PC-3 (cell line): ENCODE measurements at regions not wholly inside any gene's neighbourhood (a gene's known extent, or its start where the extent isn't known, plus 50 kb on each side); places are given as distances from the start of the nearest gene placed in this dataset.

Experiments
- ATAC-seq: fragments of 200-7000 bp; cut with Tn5 transposase; 2 replicates; pipeline ENCODE4 v1.9.1; 2020; ENCODE audit warnings: mild to moderate bottlenecking, moderate library complexity
- BruUV-seq: library from RNA; stranded (reverse); fragments of 400-500 nt; replicated peaks from 2 replicates; lab custom pipeline; 2021; lab: Mats Ljungman, UMichigan
- CTCF ChIA-PET: fragments of 300-600 bp; sonication (Branson Sonifier 250); formaldehyde crosslinking; loops from one replicate; lab custom pipeline; 2022; ENCODE audit warnings: antibody characterized with exemption; lab: Charles Lee
- POLR2A ChIA-PET: fragments of 300-600 bp; sonication (Branson Sonifier 250); formaldehyde crosslinking; loops from one replicate; lab custom pipeline; 2022; ENCODE audit warnings: antibody characterized with exemption; ENCODE audit not compliant: unreplicated experiment; lab: Charles Lee
- DNase-seq: peaks from one replicate; pipeline ENCODE4 v3.0.0-alpha.2; 2015
- H2AFZ ChIP-seq: fragments of 300-600 bp; sonication (generic); 2 replicates; pipeline ENCODE4 v1.6.0; 2016; ENCODE audit warnings: antibody characterized with exemption, low read length
- H3F3A ChIP-seq: fragments of 300-600 bp; sonication (generic); one replicate; pipeline ENCODE4 v1.6.0; 2017; ENCODE audit warnings: antibody characterized with exemption, low read length, control low read depth, mild to moderate bottlenecking; ENCODE audit not compliant: unreplicated experiment
- H3K27ac ChIP-seq: fragments of 300-600 bp; sonication (generic); 2 replicates; pipeline ENCODE4 v1.5.1; 2016; ENCODE audit warnings: mild to moderate bottlenecking, low read length
- H3K27me3 ChIP-seq: fragments of 300-600 bp; sonication (generic); 2 replicates; pipeline ENCODE4 v1.6.1; 2016; ENCODE audit warnings: low read length, mixed read lengths
- H3K36me3 ChIP-seq: fragments of 300-600 bp; sonication (generic); 2 replicates; pipeline ENCODE4 v1.6.1; 2016; ENCODE audit warnings: low read depth, mixed run types, low read length, mixed read lengths
- H3K4me1 ChIP-seq: fragments of 300-600 bp; sonication (generic); 2 replicates; pipeline ENCODE4 v1.5.1; 2016; ENCODE audit warnings: low read length; ENCODE audit not compliant: insufficient read depth
- H3K4me2 ChIP-seq: fragments of 300-600 bp; sonication (generic); 2 replicates; pipeline ENCODE4 v1.6.0; 2016; ENCODE audit warnings: low read length
- H3K4me3 ChIP-seq: fragments of 300-600 bp; sonication (generic); 2 replicates; pipeline ENCODE4 v1.5.1; 2016; ENCODE audit warnings: mild to moderate bottlenecking, low read length, mixed read lengths
- H3K79me2 ChIP-seq: fragments of 300-600 bp; sonication (generic); 2 replicates; pipeline ENCODE4 v1.6.1; 2017; ENCODE audit warnings: low read length, mixed read lengths
- H3K9ac ChIP-seq: fragments of 300-600 bp; sonication (generic); 2 replicates; pipeline ENCODE4 v1.6.0; 2016; ENCODE audit warnings: mild to moderate bottlenecking, low read length
- H3K9me2 ChIP-seq: fragments of 300-600 bp; sonication (generic); replicated peaks from 2 replicates; pipeline ENCODE4 v1.6.1; 2016; ENCODE audit warnings: mixed run types, low read length, mixed read lengths
- H3K9me3 ChIP-seq: fragments of 300-600 bp; sonication (generic); 2 replicates; pipeline ENCODE4 v1.6.1; 2016; ENCODE audit warnings: low read length, mixed read lengths
- H4K20me1 ChIP-seq: fragments of 300-600 bp; sonication (generic); 2 replicates; pipeline ENCODE4 v1.6.1; 2016; ENCODE audit warnings: low read length, mixed read lengths
- CTCF ChIP-seq: fragments of 300-600 bp; sonication (generic); conservative IDR thresholded peaks from 2 replicates; pipeline ENCODE4 v1.5.1; 2017; ENCODE audit warnings: antibody characterized with exemption, low read depth, mild to moderate bottlenecking, low read length
- EZH2 ChIP-seq: fragments of 300-600 bp; sonication (generic); IDR thresholded peaks from one replicate; pipeline ENCODE4 v1.6.1; 2017; ENCODE audit warnings: antibody characterized with exemption, mild to moderate bottlenecking, low read length; ENCODE audit not compliant: unreplicated experiment
- EZH2phosphoT487 ChIP-seq: fragments of 300-600 bp; sonication (generic); IDR thresholded peaks from 2 replicates; pipeline ENCODE4 v1.6.1; 2018; ENCODE audit warnings: mild to moderate bottlenecking, antibody characterized with exemption, low read length, borderline replicate concordance
- intact Hi-C: fragments of 100-400 bp; cut with micrococcal nuclease; formaldehyde crosslinking; loops from 2 replicates; pipeline ENCODE4 v1.9.0; 2023

DNA sequence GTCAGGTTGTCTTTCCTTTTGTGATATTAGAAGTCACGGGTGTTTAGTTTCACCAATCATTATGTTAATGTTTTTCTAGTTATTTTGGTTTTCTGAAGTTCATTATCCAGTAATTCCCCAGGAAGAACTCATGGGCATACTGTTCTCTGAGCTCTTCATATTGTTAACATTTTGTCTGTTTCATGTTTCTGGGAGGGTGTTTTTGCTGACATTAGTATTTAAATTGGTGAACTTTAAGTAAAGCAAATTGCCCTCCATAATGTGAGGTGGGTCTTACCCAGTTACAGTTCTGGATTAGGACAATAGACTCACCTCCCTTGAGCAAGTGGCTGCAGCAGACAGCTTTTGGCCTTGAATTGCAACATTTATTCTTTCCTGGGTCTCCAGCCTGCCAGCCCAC is 163.4 kb downstream of the GPAT3 start:
- H3K4me2 ChIP-seq = no peak overlapping the region
- H3K4me3 ChIP-seq = no peak overlapping the region
- no TSS peak for BruUV-seq
- intact Hi-C loops = no loop called here
- CTCF ChIA-PET = no interaction called here
- POLR2A ChIA-PET = no interaction called here
- no peak for ATAC-seq
- no peaks in the 10 kb centered on the region for H3F3A ChIP-seq
- TF ChIP-seq CTCF = no peak
- TF ChIP-seq EZH2 = no peak
- no peak for TF ChIP-seq EZH2phosphoT487
- no peak overlapping the region for H3K27ac ChIP-seq
- DNase-seq = no peak
- no peaks in the 10 kb centered on the region for H3K9me2 ChIP-seq
- no peak overlapping the region for H2AFZ ChIP-seq
- H3K36me3 ChIP-seq = no peaks in the 10 kb centered on the region
- no peaks in the 10 kb centered on the region for H3K79me2 ChIP-seq
- no peaks in the 10 kb centered on the region for H3K4me1 ChIP-seq
- H3K9ac ChIP-seq = no peak overlapping the region
- no peaks in the 10 kb centered on the region for H3K27me3 ChIP-seq
- peaks cover 8% of the 10 kb centered on the region; the same call in 1 of the 2 replicates for H3K9me3 ChIP-seq
- H4K20me1 ChIP-seq = no peaks in the 10 kb centered on the region

DNA sequence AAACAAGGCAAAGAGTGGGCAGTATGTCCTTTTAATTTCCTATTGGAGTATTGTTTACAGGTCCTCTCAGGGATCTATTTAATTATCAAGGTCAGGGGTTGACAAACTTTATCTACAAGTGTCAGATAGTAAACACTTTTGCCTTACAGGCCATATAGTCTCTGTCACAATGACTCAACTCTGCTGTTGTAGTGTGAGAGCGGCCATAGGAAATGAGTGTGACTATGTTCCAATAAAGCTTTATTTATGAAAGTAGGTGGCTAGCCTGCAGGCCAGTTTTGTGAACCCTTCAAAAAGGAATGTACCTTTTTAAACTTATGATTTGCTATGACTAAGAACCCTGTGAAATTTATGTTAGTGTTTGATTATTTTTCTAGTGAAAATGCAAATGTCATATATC is 156.1 kb downstream of the GPAT3 start:
- DNase-seq = peak; percentile 77
- no peaks in the 10 kb centered on the region for H4K20me1 ChIP-seq
- ChIA-PET POLR2A (no interaction called here), CTCF (no interaction called here)
- BruUV-seq = no TSS peak
- no peaks in the 10 kb centered on the region for H3K79me2 ChIP-seq
- H3K9ac ChIP-seq = no peak overlapping the region
- ATAC-seq = peak; percentile 99
- no peak overlapping the region for H2AFZ ChIP-seq
- no peaks in the 10 kb centered on the region for H3K9me3 ChIP-seq
- H3K4me1 ChIP-seq = peaks cover 18% of the 10 kb centered on the region
- intact Hi-C loops = no loop called here
- peak overlapping the region; percentile 63 for H3K27ac ChIP-seq
- TF ChIP-seq EZH2phosphoT487 (no peak), EZH2 (no peak), CTCF (no peak)
- no peaks in the 10 kb centered on the region for H3K9me2 ChIP-seq
- H3K36me3 ChIP-seq = no peaks in the 10 kb centered on the region
- H3K4me3 ChIP-seq = no peak overlapping the region
- peak overlapping the region; percentile 35 for H3K4me2 ChIP-seq
- H3K27me3 ChIP-seq = no peaks in the 10 kb centered on the region
- H3F3A ChIP-seq = no peaks in the 10 kb centered on the region

DNA sequence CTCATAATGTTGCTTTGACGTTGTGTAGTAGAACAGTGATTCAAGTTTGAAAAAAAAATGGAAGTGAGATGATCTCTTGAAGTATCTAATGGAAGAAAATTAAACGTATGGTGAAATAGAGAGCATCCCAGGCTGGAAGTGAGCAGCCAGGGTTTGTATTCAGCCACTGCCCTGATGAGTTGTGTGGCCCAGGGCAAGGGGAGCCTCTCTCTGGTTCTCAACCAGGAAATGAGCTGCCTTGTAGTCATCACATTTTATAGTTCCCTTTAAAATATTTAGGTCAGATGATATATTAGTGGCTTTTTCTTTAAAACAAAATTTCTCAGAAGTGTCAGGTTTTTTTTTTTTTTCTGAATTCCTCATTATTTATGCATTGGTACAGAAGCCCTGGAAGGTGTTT is 150.3 kb downstream of the GPAT3 start:
- H3K27ac ChIP-seq = peak overlapping the region; percentile 79
- 0 out of 2 replicates have a peak overlapping the region, but pooled peaks have one; percentile 17 for H3K9ac ChIP-seq
- no TSS peak for BruUV-seq
- no peaks in the 10 kb centered on the region for H3K9me2 ChIP-seq
- H3K4me3 ChIP-seq = peak overlapping the region; percentile 18; the same call in 1 of the 2 replicates
- no peaks in the 10 kb centered on the region for H3K36me3 ChIP-seq
- peak overlapping the region; percentile 41 for H2AFZ ChIP-seq
- H3K27me3 ChIP-seq = no peaks in the 10 kb centered on the region
- no peaks in the 10 kb centered on the region for H3K9me3 ChIP-seq
- no peaks in the 10 kb centered on the region for H3K79me2 ChIP-seq
- H3K4me2 ChIP-seq = peak overlapping the region; percentile 66
- no peaks in the 10 kb centered on the region for H4K20me1 ChIP-seq
- H3F3A ChIP-seq = no peaks in the 10 kb centered on the region
- H3K4me1 ChIP-seq = peaks cover 39% of the 10 kb centered on the region
- ChIA-PET POLR2A (no interaction called here), CTCF (interaction anchor here (0.5 to 0.8 kb wide), 2 partner anchors 38 to 44 kb away, joined by 3 read pairs; no protein-coding TSS in a partner anchor)
- ATAC-seq = peak; percentile 99
- peak; percentile 84 for DNase-seq
- TF ChIP-seq EZH2phosphoT487 (no peak), CTCF (no peak), EZH2 (no peak)
- intact Hi-C loops = loop anchor here (1.0 kb wide), 1 partner anchor 36 kb away; no protein-coding TSS in a partner anchor
